Neural crest cell (in vitro differentiated cells): ENCODE measurements at regions not wholly inside any gene's neighbourhood (a gene's known extent, or its start where the extent isn't known, plus 50 kb on each side); places are given as distances from the start of the nearest gene placed in this dataset.

Experiments
- DNase-seq: peaks from one replicate; pipeline ENCODE4 v3.0.0; 2021; ENCODE audit warnings: low read depth, mixed read lengths, low spot score
- H3K27ac Mint-ChIP-seq: one replicate; pipeline ENCODE4 v1.8.0; 2021; ENCODE audit warnings: mild to moderate bottlenecking, mixed read lengths; ENCODE audit not compliant: unreplicated experiment
- H3K27me3 Mint-ChIP-seq: 2 replicates; pipeline ENCODE4 v1.8.0; 2021; ENCODE audit warnings: low read depth, mild to moderate bottlenecking, mixed read lengths
- H3K36me3 Mint-ChIP-seq: 2 replicates; pipeline ENCODE4 v1.8.0; 2021; ENCODE audit warnings: low read depth, mild to moderate bottlenecking, mixed read lengths
- H3K4me1 Mint-ChIP-seq: 2 replicates; pipeline ENCODE4 v1.8.0; 2021; ENCODE audit warnings: mixed read lengths
- H3K4me3 Mint-ChIP-seq: one replicate; pipeline ENCODE4 v1.8.0; 2021; ENCODE audit warnings: mild to moderate bottlenecking, mixed read lengths
- H3K9me3 Mint-ChIP-seq: 2 replicates; pipeline ENCODE4 v1.8.0; 2021; ENCODE audit warnings: mixed read lengths
- TF ChIP-seq, protein P1 (sequence below): fragments of 200-600 bp; sonication (generic); conservative IDR thresholded peaks from 2 replicates; pipeline ENCODE4 v1.5.0; 2021; ENCODE audit warnings: antibody characterized with exemption, mild to moderate bottlenecking

DNA sequence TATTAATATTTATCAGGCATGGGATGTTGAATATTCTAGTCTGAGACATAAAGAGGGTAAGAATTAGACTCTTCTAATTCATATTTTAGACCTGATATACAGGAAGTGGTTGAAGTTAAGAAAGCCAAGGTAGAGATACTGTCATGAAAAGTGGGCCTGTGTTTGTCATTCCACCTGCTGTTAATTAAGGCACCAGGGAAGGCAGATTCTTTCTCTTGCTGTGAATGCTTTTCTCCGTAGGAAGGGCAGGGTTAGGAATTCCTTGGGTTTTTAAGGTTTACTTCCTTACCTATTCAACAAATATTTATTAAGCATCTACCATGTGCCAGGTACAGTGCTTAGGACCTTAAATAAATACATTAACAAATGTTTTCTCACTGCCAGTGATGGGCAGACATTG lies 196.4 kb downstream of the CAVIN4 start:
- H3K36me3 Mint-ChIP-seq: no peaks in the 10 kb centered on the region
- H3K4me1 Mint-ChIP-seq: peaks cover 7% of the 10 kb centered on the region
- TF ChIP-seq, protein P1, sequence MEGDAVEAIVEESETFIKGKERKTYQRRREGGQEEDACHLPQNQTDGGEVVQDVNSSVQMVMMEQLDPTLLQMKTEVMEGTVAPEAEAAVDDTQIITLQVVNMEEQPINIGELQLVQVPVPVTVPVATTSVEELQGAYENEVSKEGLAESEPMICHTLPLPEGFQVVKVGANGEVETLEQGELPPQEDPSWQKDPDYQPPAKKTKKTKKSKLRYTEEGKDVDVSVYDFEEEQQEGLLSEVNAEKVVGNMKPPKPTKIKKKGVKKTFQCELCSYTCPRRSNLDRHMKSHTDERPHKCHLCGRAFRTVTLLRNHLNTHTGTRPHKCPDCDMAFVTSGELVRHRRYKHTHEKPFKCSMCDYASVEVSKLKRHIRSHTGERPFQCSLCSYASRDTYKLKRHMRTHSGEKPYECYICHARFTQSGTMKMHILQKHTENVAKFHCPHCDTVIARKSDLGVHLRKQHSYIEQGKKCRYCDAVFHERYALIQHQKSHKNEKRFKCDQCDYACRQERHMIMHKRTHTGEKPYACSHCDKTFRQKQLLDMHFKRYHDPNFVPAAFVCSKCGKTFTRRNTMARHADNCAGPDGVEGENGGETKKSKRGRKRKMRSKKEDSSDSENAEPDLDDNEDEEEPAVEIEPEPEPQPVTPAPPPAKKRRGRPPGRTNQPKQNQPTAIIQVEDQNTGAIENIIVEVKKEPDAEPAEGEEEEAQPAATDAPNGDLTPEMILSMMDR: no peak
- no peak overlapping the region for H3K4me3 Mint-ChIP-seq
- H3K9me3 Mint-ChIP-seq: peaks cover 3% of the 10 kb centered on the region
- no peaks in the 10 kb centered on the region for H3K27me3 Mint-ChIP-seq
- DNase-seq: no peak
- no peak overlapping the region for H3K27ac Mint-ChIP-seq

DNA sequence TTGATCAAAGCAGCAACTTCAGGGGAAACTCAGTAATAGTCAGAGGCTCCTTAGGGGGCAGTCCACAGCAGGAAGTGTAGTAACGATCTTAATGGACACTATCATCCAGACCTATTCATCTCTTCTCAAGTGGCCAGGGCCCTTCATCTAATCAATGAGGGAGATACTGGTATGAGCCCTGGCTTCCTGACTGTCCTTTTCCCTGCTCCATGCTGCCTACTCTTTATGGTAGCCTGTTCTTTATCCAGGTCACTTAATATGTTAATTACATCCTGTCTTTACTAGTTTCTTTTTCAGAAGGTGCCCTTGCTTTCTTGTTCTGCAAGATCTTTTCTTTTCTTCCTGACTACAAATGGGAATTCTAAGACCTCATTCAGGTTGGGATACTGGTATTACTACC lies 197.1 kb downstream of the CAVIN4 start:
- no peak overlapping the region for H3K4me3 Mint-ChIP-seq
- H3K27ac Mint-ChIP-seq: no peak overlapping the region
- TF ChIP-seq, protein P1: no peak
- peaks cover 3% of the 10 kb centered on the region for H3K9me3 Mint-ChIP-seq
- H3K36me3 Mint-ChIP-seq: no peaks in the 10 kb centered on the region
- no peaks in the 10 kb centered on the region for H3K27me3 Mint-ChIP-seq
- H3K4me1 Mint-ChIP-seq: peaks cover 7% of the 10 kb centered on the region
- DNase-seq: no peak

DNA sequence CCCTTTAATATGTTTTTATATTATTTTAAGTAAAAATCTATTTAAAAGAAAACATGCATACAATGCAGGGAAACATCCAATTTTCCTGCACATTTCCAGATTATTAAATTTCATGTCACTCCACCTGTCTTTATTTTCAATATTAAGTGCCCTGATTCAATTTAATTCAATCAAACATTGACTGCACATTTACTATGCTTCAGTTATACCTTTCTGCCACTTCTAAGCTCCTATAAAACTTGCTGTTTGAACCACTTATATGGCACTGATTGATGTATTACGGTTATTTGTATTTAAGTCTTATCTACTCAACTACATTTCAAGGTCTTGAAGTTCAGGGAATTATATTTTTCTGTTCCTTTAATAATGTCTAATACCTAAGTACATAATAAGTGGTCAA lies 198.0 kb downstream of the CAVIN4 start:
- H3K36me3 Mint-ChIP-seq: no peaks in the 10 kb centered on the region
- TF ChIP-seq, protein P1: no peak
- H3K27me3 Mint-ChIP-seq: no peaks in the 10 kb centered on the region
- H3K4me3 Mint-ChIP-seq: no peak overlapping the region
- no peak overlapping the region for H3K27ac Mint-ChIP-seq
- peaks cover 7% of the 10 kb centered on the region for H3K4me1 Mint-ChIP-seq
- no peak for DNase-seq
- peaks cover 3% of the 10 kb centered on the region for H3K9me3 Mint-ChIP-seq

DNA sequence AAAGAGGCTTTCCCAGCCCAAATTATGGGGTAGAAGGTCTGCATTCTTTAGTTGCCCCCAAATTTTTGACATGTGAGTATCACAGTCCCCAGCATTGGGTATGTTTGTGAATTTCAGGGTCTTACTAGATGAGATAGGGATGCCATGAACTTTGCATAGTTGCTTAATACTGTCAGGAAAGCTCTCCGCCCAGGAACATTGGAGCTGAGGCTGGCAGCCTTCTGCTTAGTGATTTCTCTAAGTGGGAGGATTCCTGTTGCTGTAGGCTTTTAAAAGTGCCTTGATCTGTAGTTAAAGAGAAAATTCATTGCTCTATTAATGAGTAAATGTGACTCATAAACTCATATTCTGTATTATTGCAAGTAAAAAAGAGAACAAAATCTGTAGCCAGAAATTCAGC lies 206.9 kb downstream of the CAVIN4 start:
- Mint-ChIP-seq H3K36me3 (no peaks in the 10 kb centered on the region), H3K4me3 (no peak overlapping the region), H3K4me1 (no peaks in the 10 kb centered on the region), H3K27ac (no peak overlapping the region), H3K9me3 (peaks cover 6% of the 10 kb centered on the region), H3K27me3 (no peaks in the 10 kb centered on the region)
- TF ChIP-seq, protein P1: no peak
- DNase-seq: no peak

DNA sequence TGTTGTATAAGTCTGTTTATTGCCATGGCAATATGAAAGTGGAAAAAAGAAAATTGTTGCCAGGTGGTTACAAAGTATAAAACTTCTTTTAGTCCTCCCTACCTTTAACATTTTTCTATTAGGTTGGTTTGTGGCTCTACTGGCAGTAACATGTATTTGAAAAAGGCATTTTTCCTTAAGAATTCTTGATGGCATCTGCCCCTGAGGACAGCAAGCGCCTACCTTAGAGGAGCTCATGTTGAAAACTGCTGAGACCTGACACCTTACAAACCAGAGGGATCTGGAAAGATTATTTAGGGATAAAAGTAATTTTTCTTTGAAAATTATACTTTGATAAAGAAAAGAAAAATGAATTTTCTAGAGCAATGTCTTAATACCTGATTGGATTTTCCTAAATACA lies 208.1 kb downstream of the CAVIN4 start:
- TF ChIP-seq, protein P1: no peak
- no peaks in the 10 kb centered on the region for H3K4me1 Mint-ChIP-seq
- H3K4me3 Mint-ChIP-seq: no peak overlapping the region
- peaks cover 6% of the 10 kb centered on the region for H3K9me3 Mint-ChIP-seq
- H3K27ac Mint-ChIP-seq: no peak overlapping the region
- H3K36me3 Mint-ChIP-seq: no peaks in the 10 kb centered on the region
- DNase-seq: no peak
- H3K27me3 Mint-ChIP-seq: no peaks in the 10 kb centered on the region

DNA sequence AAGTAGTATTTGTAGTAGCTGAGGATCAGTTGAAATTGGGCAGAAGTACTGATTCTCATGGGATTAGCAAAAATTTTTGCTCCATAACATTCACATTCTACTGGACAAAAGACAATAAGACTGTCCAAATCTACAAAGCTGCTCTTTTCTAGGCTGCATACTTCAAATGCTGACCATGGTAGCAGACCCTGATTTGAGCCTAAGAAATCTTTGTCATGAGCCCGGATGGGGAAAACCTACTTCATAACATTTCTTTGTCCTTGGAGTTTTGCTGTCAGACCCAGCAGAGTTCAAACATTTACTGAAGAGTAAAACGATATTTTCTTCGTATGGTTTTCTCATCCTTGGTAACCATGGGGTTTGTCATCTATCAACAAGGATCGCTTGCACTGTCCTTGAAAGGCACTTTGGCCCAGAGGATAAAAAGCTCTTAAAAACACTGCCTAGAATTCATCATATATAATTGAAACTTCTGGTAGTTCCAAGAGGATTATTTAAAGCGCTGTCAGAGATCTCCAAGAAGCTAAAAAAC lies 216.9 kb downstream of the CAVIN4 start:
- no peaks in the 10 kb centered on the region for H3K4me1 Mint-ChIP-seq
- H3K36me3 Mint-ChIP-seq: no peaks in the 10 kb centered on the region
- TF ChIP-seq, protein P1: no peak
- H3K9me3 Mint-ChIP-seq: no peaks in the 10 kb centered on the region
- H3K4me3 Mint-ChIP-seq: no peak overlapping the region
- no peak overlapping the region for H3K27ac Mint-ChIP-seq
- H3K27me3 Mint-ChIP-seq: no peaks in the 10 kb centered on the region
- no peak for DNase-seq
